NCI-H446 treated with DMSO at 0.1 percent for 48 hours (cell line): ENCODE measurements at regions not wholly inside any gene's neighbourhood (a gene's known extent, or its start where the extent isn't known, plus 50 kb on each side); places are given as distances from the start of the nearest gene placed in this dataset.
A peak's percentile ranks its signal among the peaks of the same experiment; 100 is the strongest.

ENCODE experiments used
- DNase-seq: peaks from one replicate; lab custom pipeline; 2025; lab: John Stamatoyannopoulos, UW

- DNase-seq = peak; percentile 51
Observed at GRCh38 chr12:93156086-93156716, 221.5 kb upstream of the NUDT4 start.

DNA sequence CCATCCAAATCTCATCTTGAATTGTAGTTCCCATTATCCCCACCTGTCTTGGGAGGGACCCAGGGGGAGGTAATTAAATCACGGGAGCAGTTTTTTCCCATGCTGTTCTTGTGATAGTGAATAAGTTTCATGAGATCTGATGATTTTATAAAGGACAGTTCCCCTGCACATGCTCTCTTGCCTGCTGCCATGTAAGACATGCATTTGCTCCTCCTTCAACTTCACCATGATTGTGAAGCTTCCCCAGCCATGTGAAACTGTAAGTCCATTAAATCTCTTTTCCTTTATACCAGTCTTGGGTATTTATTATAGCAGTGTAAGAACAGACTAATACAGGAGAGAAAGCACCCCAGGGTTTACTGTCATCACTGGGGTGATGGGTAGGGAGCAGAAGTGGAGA is 220.4 kb upstream of the NUDT4 start:
- DNase-seq = no peak

GRCh38 chr12:93158065-93158843 is 219.5 kb upstream of the NUDT4 start:
- no peak for DNase-seq

DNA sequence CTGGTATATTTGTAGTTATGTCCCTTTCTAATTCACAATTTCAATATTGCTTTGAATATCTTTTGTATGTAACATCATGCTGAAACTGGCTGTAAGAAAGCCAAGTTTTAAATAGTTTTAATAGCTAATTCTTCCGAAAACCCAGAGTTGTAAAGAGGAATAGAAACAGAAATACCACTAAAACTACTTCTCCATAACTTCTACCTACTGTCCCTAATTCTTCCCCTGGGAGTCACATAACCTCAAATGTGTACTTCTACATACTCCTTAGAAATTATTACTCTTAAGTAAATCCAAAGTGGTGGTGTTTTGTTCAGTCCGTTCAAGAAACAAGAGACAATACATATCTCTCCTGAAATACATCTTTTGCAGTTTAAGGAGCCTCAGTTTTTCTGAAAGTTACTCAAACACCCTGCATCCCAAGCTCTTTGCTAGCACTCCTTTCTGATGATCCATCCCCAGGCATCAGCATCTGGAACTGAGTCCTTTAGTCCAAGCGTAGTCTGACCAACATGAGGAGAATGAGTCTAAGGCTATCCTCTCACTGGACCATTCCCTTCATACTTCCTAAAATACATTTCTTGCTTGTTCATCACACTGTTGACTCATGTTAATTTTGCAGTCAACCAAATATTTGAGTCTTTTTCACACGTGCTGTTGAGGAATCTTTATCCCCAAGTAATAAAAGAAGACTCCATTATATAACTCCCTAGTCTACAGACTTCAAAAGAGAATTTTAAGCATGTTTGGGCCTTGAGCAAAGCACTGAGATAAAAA is 214.3 kb upstream of the NUDT4 start:
- DNase-seq = no peak

DNA sequence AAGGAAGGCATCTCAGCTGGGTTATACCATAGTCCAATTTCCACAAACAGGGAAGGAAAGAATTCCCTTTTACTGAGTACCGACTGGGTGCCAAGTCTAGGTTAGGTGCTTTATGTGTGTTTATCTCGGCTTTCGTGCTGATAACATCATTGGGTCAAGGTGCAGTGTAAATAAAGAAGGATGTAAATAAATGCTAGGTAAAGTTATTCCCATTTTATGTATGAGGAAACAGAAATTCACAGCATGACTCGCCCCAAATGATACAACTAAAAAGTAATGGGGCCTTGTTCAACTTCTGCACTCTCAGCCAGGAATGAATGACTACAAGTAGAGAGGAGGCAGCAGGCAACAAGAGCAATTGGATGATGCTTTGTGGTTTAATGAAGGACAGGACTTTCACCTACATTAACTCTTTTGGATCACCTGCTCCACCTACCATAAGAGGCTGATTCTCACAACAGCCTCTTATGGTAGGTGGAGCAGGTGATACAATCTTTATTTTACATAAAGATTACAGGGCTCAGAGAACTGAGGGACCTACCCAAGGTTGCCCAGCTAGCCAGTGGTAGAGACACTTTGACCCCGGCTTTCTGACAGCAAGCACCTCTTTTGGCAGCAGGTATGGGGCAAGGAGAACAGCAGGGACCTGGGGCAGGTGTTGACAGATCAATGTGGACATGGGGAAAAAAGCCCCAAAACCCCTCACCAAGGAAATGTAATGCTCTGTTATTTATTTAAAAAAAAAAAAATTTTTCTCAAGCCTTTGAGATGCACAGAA is 213.4 kb upstream of the NUDT4 start:
- no peak for DNase-seq

DNA sequence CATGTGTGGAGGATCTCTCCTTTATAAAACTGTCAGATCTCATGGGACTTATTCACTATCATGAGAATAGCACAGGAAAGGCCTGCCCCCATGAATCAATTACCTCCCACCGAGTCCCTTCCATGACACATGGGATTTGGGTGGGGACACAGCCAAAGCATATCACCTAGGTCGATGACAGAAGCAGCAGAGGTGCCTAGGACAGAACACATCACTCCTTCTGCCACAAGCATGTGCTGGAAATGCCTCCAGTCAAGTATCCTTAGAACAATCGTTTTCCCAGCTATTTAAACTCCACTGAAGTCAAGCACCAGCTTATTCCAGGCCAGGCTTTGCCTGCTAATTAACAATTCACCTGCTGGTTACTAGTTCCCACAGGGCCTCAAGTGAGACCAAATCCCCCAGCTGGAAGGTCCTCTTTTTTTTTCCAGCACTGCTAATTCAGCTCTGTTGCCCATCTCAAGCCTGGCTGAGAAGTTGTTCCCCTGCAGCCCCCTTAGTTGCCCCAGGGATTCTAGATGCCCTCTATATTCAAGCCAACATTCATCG is 212.3 kb upstream of the NUDT4 start:
- no peak for DNase-seq

- DNase-seq = no peak
Observed at GRCh38 chr12:93166541-93167307, 211.0 kb upstream of the NUDT4 start.

- DNase-seq = no peak
Observed at GRCh38 chr12:93167331-93167730, 210.4 kb upstream of the NUDT4 start.

DNA sequence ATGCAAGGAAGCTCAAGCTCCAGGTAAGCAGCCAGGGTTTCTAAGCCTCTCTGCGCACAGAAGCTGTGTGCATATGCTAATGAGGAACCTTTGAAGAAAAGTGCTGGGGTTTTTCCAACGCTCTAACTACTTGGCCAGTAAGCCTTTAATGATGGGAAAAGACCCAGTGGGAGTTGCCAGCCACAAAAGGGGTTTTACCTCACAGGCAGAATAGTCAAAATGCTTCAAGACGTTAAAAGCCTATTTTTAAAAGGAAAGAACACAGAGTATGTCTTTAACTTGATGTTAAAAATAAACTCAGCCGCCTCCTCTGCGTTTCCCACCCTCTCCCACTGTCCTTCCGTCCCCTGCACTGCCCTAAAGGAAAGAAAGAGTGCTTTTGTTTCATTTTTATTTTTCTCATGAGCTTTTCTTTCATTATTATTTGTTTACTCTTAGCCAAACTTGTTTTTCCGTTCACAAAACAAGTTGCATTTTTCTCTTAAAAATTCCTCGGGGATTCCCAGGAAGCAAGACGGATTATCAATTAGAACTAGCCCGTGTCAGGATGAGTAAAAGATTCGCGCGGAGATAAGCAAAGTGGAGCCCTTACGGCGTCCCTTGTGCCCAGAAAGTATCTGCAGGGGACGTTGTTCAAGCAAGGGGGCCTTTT is 209.8 kb upstream of the NUDT4 start:
- no peak for DNase-seq

- no peak for DNase-seq
Observed at GRCh38 chr12:93168751-93169150, 209.0 kb upstream of the NUDT4 start.

DNA sequence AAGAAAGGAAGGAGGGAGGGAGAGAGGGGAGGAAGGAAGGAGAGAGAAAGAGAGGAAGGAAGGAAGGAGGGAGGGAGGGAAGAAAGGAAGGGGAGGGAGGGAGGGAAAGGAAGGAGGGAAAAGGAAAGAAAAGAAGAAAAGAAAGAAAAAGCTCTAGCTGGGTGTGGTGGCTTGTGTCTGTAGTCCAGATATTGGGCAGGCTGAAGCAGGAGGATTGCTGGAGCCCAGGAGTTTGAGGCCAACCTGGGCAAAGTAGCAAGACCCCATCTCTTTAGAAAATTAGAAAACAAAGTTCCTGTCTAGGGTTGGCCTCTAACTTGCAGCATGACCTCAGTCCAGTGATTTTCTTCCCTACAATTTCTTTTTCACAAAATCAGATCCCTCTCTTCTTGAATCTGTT is 208.2 kb upstream of the NUDT4 start:
- no peak for DNase-seq

DNA sequence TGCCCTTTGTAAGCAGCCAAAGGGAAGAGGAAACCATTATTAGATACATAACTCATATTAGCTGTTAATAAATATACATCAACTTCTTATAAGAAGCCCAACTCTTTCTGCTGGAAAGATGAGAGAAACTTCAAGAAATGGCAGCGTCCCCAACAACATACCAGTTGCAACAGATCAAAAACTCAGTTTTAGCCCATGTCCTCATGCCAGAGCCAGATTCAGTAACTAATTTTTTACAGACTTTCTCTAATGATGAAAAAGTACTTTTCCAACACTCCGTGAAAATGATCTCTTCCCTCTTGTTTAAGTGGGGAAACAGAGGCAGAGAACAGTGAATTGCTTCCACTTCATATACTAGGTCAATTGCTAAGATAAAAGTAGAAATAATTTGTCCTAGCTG is 206.8 kb upstream of the NUDT4 start:
- no peak for DNase-seq

- DNase-seq = peak; percentile 90
Observed at GRCh38 chr12:93173178-93173957, 204.4 kb upstream of the NUDT4 start.

- peak; percentile 94 for DNase-seq
Observed at GRCh38 chr12:93174048-93174447, 203.7 kb upstream of the NUDT4 start.

DNA sequence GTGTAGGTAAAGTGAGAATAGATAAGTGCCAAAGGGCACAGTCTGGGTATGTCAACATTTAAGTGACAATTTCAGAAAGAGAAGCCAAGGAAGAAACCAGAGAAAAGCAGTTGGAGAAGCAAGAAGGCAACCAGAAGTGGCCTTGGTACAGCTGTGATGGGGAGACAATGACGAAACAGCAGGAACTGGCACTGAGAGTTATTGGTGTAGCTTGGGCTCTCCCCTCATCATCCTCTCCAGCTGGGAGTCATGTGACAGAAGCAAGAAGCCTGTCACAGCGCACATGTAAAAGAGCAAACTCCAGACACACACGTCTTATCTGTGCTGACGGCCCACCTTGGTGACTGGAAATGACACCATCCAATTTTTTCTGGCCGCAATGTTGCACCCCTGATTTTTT is 203.3 kb upstream of the NUDT4 start:
- DNase-seq = no peak

DNA sequence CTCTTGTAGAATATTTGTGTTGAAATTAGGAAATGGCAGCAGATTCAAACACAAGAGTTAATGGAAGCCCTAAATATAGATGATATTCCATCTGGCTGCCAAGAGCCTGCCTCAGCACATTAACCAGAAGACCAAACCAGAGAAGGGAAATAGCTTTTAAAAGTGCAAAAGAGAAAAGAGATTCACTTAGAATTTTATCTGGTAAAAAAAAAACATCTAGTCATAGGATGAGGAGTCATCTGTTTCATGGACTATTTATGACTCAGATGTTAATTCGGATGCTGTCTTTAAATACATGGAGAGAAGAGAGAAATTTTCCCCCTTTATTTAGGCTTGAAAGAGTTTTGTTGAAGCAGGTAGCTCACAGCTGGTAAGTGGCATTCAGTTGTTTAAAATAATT is 201.6 kb upstream of the NUDT4 start:
- peak; percentile 19 for DNase-seq

- no peak for DNase-seq
Observed at GRCh38 chr12:93176610-93177126, 201.1 kb upstream of the NUDT4 start.

GRCh38 chr12:93177208-93178153 is 200.2 kb upstream of the NUDT4 start:
- no peak for DNase-seq
